ENCODE measurements at regions not wholly inside any gene's neighbourhood (a gene's known extent, or its start where the extent isn't known, plus 50 kb on each side); places are given as distances from the start of the nearest gene placed in this dataset.
"Not testable (repeated sequence)": the region's sequence is repeated elsewhere in the genome, so short reads cannot be mapped to it uniquely, and the experiment has no call there.

DNA sequence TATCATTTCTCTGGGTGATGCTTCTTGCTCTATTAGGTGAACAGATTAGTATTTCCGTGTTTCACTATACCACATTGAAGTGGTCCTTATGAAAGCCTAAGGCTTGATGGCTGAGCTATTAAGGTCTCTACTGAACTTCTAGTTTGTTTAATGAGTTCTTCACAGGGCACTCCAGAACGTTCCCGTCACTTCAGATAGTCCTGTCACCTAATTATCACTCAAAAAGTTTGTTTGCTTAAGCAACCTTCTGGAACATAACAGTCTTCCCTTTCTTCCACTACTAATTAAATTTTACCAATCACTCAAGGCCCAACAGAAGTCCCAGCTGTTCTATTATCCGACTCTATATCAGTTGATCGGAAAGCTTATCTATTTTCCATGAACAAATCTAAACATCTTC, 104.6 kb upstream of the ZC3H11B start:
- no peak for DNase-seq

DNA sequence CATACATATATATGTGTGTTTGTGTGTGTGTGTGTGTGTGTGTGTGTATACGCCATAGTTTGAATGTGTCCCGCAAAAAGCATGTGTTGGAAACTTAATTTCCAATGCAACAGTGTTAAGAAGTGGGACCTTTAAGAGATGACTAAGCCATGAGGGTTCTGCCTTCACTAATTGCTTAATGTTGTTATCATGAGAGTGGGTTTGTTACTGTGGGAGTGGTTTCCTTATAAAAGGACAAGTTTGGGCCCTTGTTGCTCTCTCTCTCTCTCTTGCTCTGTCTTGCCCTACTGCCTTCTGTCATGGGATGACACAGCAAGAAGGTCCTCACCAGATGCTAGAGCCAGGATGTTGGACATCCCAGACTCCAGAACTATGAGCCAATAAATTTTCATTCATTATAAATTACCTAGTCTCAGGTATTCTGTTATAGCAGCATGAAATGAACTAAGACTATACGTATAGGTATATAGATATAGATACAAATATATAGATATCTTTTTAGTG, 103.8 kb upstream of the ZC3H11B start:
- DNase-seq, result no peak

DNA sequence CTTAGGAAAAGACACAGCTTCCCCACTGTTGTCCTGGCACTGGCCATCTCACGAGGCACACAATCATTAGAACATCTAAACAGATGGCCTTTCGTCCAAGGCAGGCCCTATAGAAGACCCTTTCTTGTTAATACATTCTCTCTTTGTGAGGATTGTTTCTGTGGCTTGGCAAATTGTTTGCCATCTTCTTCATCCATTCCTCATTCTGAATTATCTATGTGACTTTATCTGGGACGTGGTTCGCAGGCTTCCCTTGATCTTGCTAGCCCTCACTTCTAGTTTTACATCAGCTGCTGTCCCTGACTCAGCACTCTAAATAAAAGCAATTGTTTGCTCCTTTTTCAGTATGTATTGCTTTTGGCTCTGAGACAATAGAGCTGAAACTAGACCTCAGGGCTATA, 101.1 kb upstream of the ZC3H11B start:
- no peak for DNase-seq

DNA sequence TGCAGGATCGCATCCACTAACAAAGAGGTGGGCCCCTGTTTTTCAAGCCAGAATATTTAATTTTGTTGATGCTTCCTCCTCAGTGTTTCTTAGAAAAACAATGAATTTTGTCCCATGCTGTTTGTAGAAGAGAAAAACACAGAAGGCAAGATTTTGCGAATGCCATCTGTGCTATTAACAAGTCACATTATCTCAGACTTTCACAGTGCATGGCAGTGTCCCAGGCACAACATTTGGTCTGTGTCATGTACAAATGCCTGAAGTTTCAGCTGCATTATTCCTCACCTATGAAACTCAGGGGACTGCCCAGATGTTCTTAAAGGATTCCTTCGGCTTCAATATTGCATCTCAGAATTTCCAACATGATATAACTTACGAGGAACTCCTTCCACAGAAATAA, 99.6 kb upstream of the ZC3H11B start:
- DNase-seq, result no peak

DNA sequence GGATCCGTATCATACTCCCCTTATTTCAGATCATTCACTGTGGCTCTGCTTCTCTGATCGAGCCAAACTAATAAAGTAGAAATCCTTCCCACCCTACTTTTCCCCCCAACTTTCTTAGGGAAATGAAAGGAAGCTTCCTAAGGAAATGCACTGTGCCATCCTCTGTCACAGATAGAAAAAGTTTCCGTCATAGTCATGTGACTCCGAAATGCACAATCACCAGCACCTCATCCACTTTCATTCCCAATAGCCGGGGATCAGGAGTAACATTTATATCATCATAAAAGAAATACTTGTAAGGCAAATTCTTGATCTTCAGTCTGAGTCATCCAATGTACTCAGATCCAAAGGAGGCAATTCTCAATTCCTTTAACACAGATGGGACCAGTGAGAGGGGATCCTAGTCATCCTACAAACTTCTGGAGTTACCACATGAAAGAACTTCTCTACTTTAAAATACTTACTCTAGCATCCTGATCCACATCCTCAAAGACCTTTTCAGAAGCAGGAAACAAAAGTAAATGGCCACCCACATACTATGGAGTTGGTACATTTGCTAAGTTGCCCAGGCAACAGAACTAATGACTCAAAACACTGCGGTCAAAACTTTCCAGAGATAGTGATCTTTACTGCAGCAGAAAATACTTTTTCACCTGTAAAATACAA, 97.8 kb upstream of the ZC3H11B start:
- no peak for DNase-seq

GRCh38 chr1:219708919-219709543, 96.1 kb upstream of the ZC3H11B start:
- DNase-seq, result no peak

GRCh38 chr1:219707885-219708284, 95.0 kb upstream of the ZC3H11B start:
- not testable (repeated sequence) for DNase-seq

- not testable (repeated sequence) for DNase-seq
Observed at GRCh38 chr1:219704331-219704730, 91.4 kb upstream of the ZC3H11B start.

- DNase-seq, result no peak
Observed at GRCh38 chr1:219703368-219703639, 90.4 kb upstream of the ZC3H11B start.

GRCh38 chr1:219701476-219701875, 88.6 kb upstream of the ZC3H11B start:
- DNase-seq, result no peak

- DNase-seq, result no peak
Observed at GRCh38 chr1:219699870-219700269, 87.0 kb upstream of the ZC3H11B start.

DNA sequence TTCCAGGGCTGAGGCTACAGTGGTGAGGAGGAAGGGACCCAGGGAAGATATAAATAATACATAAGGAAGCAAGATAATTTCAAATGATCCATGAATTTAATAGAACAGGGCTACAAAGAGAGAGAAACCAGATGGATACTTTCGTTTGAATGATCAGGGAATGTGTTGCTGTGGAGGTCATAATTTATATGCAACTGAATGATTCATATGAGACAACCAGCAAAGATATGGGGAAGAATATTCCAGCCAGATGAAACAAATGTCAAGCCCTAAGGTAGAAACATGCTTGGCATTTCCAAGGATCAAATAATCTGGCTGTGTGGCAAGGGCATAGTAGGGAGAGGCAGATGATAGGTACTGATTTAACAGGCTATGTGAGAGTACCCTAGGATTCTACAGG, 84.8 kb upstream of the ZC3H11B start:
- no peak for DNase-seq

DNA sequence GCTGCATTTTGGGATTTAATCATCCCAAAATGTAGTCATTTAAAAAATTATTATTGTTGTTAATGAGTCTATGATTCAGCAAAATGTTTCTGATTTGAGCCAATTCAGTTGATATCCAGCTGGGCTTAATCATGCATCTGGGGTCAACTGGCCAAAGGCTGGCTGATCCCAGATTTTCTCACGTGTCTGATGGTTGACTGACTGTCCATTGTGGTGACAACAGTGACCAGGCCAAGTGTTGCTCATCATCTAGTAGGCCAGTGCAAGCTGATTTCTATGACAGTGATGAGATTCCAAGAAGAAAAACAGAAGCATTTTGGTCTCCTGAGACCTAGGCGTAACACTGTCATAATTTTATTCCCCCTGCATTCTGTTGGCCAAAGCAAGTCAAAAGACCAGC, 80.1 kb upstream of the ZC3H11B start:
- no peak for DNase-seq

- DNase-seq, result no peak
Observed at GRCh38 chr1:219689774-219690173, 76.9 kb upstream of the ZC3H11B start.

DNA sequence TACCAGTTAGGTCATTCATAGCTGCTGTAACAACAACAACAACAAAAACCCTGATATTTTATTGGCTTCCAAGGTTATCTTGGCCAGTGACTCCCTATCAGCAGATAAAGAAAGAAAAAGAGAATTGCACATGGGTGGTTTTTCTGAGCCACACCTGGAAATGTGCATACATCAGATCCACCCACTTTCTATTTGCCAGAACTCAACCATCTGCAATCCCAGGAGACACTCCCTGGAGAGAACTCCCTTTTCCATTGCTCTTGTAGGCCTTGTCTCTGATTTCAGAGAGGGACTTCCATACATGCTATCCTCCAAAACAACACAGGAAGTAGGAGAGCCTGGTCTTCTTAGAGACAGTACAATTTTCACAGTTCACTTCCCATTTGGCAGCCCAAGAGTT, 74.9 kb upstream of the ZC3H11B start:
- no peak for DNase-seq

GRCh38 chr1:219686171-219686570, 73.3 kb upstream of the ZC3H11B start:
- no peak for DNase-seq

DNA sequence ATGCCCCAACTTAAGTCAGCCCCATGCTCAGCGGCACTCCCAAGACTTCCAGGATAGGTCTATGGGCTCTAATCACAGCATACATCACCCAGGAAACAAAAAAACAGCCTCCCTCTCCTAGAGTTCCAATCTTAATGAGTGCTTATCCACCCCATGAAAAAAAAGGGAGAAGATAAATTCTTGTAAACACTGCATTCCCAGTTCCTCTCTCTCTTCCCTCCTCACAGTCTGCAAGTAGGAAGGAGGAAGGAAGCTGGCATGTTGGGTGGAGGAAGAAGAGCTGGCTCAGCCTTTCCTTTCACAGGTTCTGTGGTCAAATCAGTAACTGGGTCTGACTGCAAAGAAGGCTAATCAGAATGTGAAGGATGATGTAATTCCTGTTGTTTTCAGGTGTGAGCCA, 69.9 kb upstream of the ZC3H11B start:
- DNase-seq, result no peak

GRCh38 chr1:219681876-219682275, 69.0 kb upstream of the ZC3H11B start:
- no peak for DNase-seq

DNA sequence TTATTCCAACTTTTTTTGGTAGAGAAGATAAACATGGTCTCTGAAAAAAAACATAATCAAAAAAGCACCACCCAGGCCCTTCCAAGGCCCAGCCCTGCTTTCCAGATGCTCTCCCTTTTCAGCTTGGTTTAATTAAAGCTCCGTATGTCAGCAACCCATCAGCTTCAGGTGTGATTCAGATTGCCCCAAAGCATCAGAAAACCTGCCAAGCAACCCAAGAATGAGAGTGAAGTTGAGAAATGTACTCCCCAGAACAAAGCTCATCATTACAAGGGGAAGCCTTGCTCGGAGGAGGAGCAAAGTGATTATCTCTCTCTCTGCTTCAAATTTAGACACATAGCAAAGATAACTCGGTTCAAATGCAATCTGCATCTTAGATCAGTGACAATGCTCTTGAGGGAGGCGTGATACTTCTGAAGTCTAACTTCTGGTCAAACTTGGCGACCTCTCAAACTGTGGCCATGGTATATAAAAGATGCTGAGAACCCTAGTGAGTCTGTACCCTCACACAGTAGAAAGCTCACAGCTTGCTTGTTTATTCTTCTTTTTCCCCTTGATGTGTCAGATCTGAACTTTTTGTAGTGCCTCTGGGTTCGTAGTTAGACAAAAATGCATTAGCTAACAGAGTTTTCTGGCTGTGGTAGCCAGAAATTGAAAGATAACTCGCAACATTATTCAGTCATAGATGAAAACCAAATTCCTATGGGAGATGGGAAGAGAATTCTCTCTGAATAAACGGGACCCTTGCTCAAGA, 63.3 kb upstream of the ZC3H11B start:
- no peak for DNase-seq

GRCh38 chr1:219670426-219671149, 57.7 kb upstream of the ZC3H11B start:
- DNase-seq, result no peak

- no peak for DNase-seq
Observed at GRCh38 chr1:219669556-219669955, 56.7 kb upstream of the ZC3H11B start.

- no peak for DNase-seq
Observed at GRCh38 chr1:219669042-219669441, 56.1 kb upstream of the ZC3H11B start.

DNA sequence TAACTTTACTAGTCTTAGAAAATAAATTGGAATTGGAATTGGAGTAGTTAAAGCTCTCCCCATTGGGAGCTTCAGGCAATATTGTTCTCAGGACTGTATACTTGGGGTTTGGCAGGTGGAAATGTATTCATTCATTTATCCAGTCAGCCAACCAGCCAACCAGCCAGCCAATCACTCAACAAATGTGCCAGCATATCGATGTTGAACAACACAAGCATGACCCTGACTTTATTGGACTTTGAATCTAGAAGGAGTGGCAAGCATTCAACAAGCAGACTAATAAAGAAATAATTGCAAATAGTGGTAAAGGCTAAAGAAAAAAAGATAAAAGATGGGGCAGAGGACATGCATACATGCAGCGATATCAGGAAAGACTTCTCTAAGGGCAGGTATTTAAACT, 55.5 kb upstream of the ZC3H11B start:
- DNase-seq, result no peak

- DNase-seq, result no peak
Observed at GRCh38 chr1:219666242-219666641, 53.3 kb upstream of the ZC3H11B start.

All from NCI-H82 (cell line).